CD14-positive monocyte (primary cell): ENCODE measurements at regions not wholly inside any gene's neighbourhood (a gene's known extent, or its start where the extent isn't known, plus 50 kb on each side); places are given as distances from the start of the nearest gene placed in this dataset.

ENCODE experiments used
- DNase-seq, 3 donors: peaks; one replicate each; pipeline ENCODE4 v3.0.0-alpha.2; 2011 to 2022
- H2AFZ ChIP-seq: 2 replicates; pipeline ENCODE4 v1.6.0; 2012; ENCODE audit warnings: mild to moderate bottlenecking, low read depth, low read length, inconsistent platforms; ENCODE audit not compliant: insufficient read depth, poor library complexity, severe bottlenecking
- H3K27ac ChIP-seq, 2 donors: 1 replicate in 1 of 2; 2 replicates in 1 of 2; pipeline ENCODE4 v1.5.1; 2012 to 2013; ENCODE audit warnings: low read length in 2 of 2, control low read depth in 1 of 2, inconsistent platforms in 1 of 2, low read depth in 1 of 2, mild to moderate bottlenecking in 1 of 2
- H3K27me3 ChIP-seq, 2 donors: one replicate each; pipeline versions ENCODE4 v1.6.0 to v1.6.1; 2011 to 2013; ENCODE audit warnings: low read length in 2 of 2; ENCODE audit not compliant: control insufficient read depth in 2 of 2, insufficient read depth in 2 of 2
- H3K36me3 ChIP-seq, 2 donors: replicated peaks in 1 of 2; 1 replicate in 1 of 2; 2 replicates in 1 of 2; pipeline versions ENCODE4 v1.5.1 to v1.6.1; 2012 to 2013; ENCODE audit warnings: low read length in 2 of 2, control low read depth in 1 of 2, inconsistent platforms in 1 of 2, mild to moderate bottlenecking in 1 of 2; ENCODE audit not compliant: insufficient read depth in 2 of 2, control insufficient read depth in 1 of 2
- H3K4me1 ChIP-seq, 2 donors: 1 replicate in 1 of 2; 2 replicates in 1 of 2; pipeline versions ENCODE4 v1.5.1 to v1.6.1; 2012 to 2013; ENCODE audit warnings: low read length in 2 of 2, control low read depth in 1 of 2, inconsistent platforms in 1 of 2, mild to moderate bottlenecking in 1 of 2, moderate library complexity in 1 of 2; ENCODE audit not compliant: insufficient read depth in 2 of 2, control insufficient read depth in 1 of 2
- H3K4me2 ChIP-seq: replicated peaks from 2 replicates; pipeline ENCODE3; 2012; ENCODE audit warnings: low read length, moderate library complexity, mild to moderate bottlenecking; ENCODE audit not compliant: poor library complexity, severe bottlenecking; ENCODE audit errors: extremely low read depth
- H3K4me3 ChIP-seq, 3 experiments: fragments of 200-600 bp in 1 of 3; sonication (generic) in 1 of 3; replicated peaks in 1 of 3; 1 replicate in 2 of 3; 2 replicates in 1 of 3; pipeline ENCODE4 v1.5.1; 2011 to 2013; ENCODE audit warnings: low read length in 3 of 3, mild to moderate bottlenecking in 3 of 3, control low read depth in 2 of 3, low read depth in 2 of 3, inconsistent platforms in 1 of 3, moderate library complexity in 1 of 3
- H3K79me2 ChIP-seq: 2 replicates; pipeline ENCODE4 v1.6.0; 2012; ENCODE audit warnings: mild to moderate bottlenecking, control low read depth, inconsistent platforms, low read length, moderate library complexity; ENCODE audit not compliant: insufficient read depth
- H3K9ac ChIP-seq: 2 replicates; pipeline ENCODE4 v1.6.0; 2017; ENCODE audit warnings: low read length, mild to moderate bottlenecking; ENCODE audit not compliant: insufficient read depth, poor library complexity, severe bottlenecking
- H3K9me3 ChIP-seq, 2 donors: replicated peaks in 1 of 2; 1 replicate in 1 of 2; 2 replicates in 1 of 2; pipeline versions ENCODE4 v1.5.1 to v1.6.1; 2012 to 2013; ENCODE audit warnings: low read length in 2 of 2, control low read depth in 1 of 2; ENCODE audit not compliant: control insufficient read depth in 1 of 2, insufficient read depth in 1 of 2
- H4K20me1 ChIP-seq: 2 replicates; pipeline ENCODE4 v1.6.0; 2012; ENCODE audit warnings: mild to moderate bottlenecking, low read length, control low read depth, moderate library complexity; ENCODE audit not compliant: insufficient read depth
- H3K27ac Mint-ChIP-seq, 7 donors: one replicate each; pipeline ENCODE4 v1.8.0; 2020; ENCODE audit warnings: mild to moderate bottlenecking in 7 of 7, mixed read lengths in 7 of 7, moderate library complexity in 6 of 7, inconsistent platforms in 2 of 7
- H3K27me3 Mint-ChIP-seq, 3 donors: one replicate each; pipeline ENCODE4 v1.8.0; 2021 to 2022; ENCODE audit warnings: low read depth in 3 of 3, mild to moderate bottlenecking in 3 of 3, mixed read lengths in 3 of 3, moderate library complexity in 3 of 3, inconsistent platforms in 1 of 3
- H3K36me3 Mint-ChIP-seq, 2 donors: one replicate each; pipeline ENCODE4 v1.8.0; 2020; ENCODE audit warnings: mixed read lengths in 2 of 2, inconsistent platforms in 1 of 2, mild to moderate bottlenecking in 1 of 2
- H3K4me1 Mint-ChIP-seq: one replicate; pipeline ENCODE4 v1.8.0; 2020; ENCODE audit warnings: mild to moderate bottlenecking, mixed read lengths
- H3K4me3 Mint-ChIP-seq, 2 donors: one replicate each; pipeline ENCODE4 v1.8.0; 2020; ENCODE audit warnings: mild to moderate bottlenecking in 2 of 2, mixed read lengths in 2 of 2, moderate library complexity in 1 of 2
- H3K9me3 Mint-ChIP-seq, 7 donors: one replicate each; pipeline ENCODE4 v1.8.0; 2020 to 2022; ENCODE audit warnings: mixed read lengths in 7 of 7, mild to moderate bottlenecking in 6 of 7, moderate library complexity in 6 of 7, inconsistent platforms in 2 of 7
- CTCF ChIP-seq: fragments of 200-600 bp; IDR thresholded peaks from one replicate; pipeline ENCODE4 v1.8.0; 2022; ENCODE audit warnings: antibody characterized with exemption, mild to moderate bottlenecking
- WGBS: methylation state at CpG from one replicate; pipeline ENCODE4 v1.1.5; 2013; ENCODE audit warnings: missing lambda C conversion rate; ENCODE audit not compliant: insufficient coverage; 5-methylcytosine and 5-hydroxymethylcytosine counted together
- intact Hi-C, 2 donors: fragments of 100-400 bp; cut with micrococcal nuclease; formaldehyde crosslinking; loops; one replicate each; pipeline versions ENCODE4 v1.15.0 to v1.15.1; 2023

DNA sequence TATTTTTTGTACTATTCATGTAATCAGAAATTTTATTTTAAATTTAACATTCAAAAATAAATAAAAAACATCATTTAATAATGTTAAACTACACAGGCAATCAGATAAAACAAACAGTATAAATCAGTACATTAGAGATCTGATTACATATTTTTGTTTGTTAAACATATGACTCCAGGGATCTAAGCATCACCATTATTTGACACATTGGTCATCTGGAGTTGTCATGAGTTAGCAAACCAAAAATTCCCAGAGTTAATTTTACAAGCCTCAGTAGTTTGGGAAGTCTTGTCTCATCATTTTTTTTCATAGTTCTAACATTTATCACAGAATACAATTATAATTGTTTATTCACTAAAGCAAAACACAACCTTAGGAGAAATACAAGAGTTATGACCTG lies 770.8 kb upstream of the SLITRK6 start:
- Histone ChIP-seq H3K4me1 (no peaks in the 10 kb centered on the region), H3K27me3 (no peaks in the 10 kb centered on the region), H4K20me1 (no peaks in the 10 kb centered on the region), H3K27ac (no peak overlapping the region), H3K79me2 (no peaks in the 10 kb centered on the region), H3K4me2 (no peak overlapping the region), H2AFZ (no peak overlapping the region), H3K4me3 (no peak overlapping the region), H3K36me3 (no peaks in the 10 kb centered on the region), H3K9me3 (peaks cover 5 to 7% of the 10 kb centered on the region in 2 donors), H3K9ac (no peak overlapping the region)
- Mint-ChIP-seq H3K9me3 (peaks cover 0 to 3% (median 1%) of the 10 kb centered on the region in 7 donors), H3K27ac (no peak overlapping the region), H3K36me3 (no peaks in the 10 kb centered on the region), H3K4me3 (no peak overlapping the region), H3K4me1 (no peaks in the 10 kb centered on the region), H3K27me3 (no peaks in the 10 kb centered on the region)
- DNase-seq, result no peak
- TF ChIP-seq CTCF, result no peak
- intact Hi-C loops, result no loop called here

DNA sequence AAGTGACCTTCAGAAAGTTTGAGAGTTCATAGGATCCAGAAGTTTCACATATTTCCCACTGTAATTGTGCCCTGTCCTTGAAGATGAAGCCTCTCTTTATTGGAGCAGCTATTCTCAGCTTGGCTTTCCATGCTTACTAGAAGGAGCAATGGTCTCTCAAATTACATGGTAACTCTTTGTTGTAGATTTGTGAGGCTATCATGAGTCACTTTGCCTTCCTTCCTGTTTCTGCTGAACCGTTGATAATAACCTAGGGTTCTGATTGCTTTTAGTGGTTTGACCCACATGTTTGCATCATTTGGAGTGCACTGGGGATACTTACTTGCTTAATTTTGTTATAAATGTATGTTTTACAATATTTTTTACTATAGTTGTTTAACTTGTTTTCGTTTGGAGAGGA lies 772.9 kb upstream of the SLITRK6 start:
- no peak overlapping the region for H3K27ac Mint-ChIP-seq
- H3K4me3 ChIP-seq, result no peak overlapping the region
- peaks cover 0 to 3% (median 0%) of the 10 kb centered on the region in 7 donors for H3K9me3 Mint-ChIP-seq
- H3K9me3 ChIP-seq, result peaks cover 0 to 8% of the 10 kb centered on the region in 2 donors
- no peak overlapping the region for H2AFZ ChIP-seq
- DNase-seq, result no peak
- no peak overlapping the region for H3K9ac ChIP-seq
- no peaks in the 10 kb centered on the region for H3K27me3 ChIP-seq
- H4K20me1 ChIP-seq, result no peaks in the 10 kb centered on the region
- no peaks in the 10 kb centered on the region for H3K27me3 Mint-ChIP-seq
- no peak for TF ChIP-seq CTCF
- no CpG with 5 or more reads among the region's 2 CpGs for WGBS
- intact Hi-C loops, result no loop called here
- H3K4me3 Mint-ChIP-seq, result no peak overlapping the region
- no peaks in the 10 kb centered on the region for H3K79me2 ChIP-seq
- H3K4me1 ChIP-seq, result no peaks in the 10 kb centered on the region
- H3K36me3 ChIP-seq, result no peaks in the 10 kb centered on the region
- H3K4me1 Mint-ChIP-seq, result no peaks in the 10 kb centered on the region
- H3K36me3 Mint-ChIP-seq, result no peaks in the 10 kb centered on the region
- no peak overlapping the region for H3K27ac ChIP-seq
- H3K4me2 ChIP-seq, result no peak overlapping the region
